CMK (cell line): ENCODE measurements at regions not wholly inside any gene's neighbourhood (a gene's known extent, or its start where the extent isn't known, plus 50 kb on each side); places are given as distances from the start of the nearest gene placed in this dataset.

Source experiments
- DNase-seq: peaks from one replicate; pipeline ENCODE4 v3.0.0-alpha.2; 2010; ENCODE audit warnings: low read depth

GRCh38 chr13:108156749-108157148, 58.6 kb downstream of the LIG4 start:
- DNase-seq: no peak

DNA sequence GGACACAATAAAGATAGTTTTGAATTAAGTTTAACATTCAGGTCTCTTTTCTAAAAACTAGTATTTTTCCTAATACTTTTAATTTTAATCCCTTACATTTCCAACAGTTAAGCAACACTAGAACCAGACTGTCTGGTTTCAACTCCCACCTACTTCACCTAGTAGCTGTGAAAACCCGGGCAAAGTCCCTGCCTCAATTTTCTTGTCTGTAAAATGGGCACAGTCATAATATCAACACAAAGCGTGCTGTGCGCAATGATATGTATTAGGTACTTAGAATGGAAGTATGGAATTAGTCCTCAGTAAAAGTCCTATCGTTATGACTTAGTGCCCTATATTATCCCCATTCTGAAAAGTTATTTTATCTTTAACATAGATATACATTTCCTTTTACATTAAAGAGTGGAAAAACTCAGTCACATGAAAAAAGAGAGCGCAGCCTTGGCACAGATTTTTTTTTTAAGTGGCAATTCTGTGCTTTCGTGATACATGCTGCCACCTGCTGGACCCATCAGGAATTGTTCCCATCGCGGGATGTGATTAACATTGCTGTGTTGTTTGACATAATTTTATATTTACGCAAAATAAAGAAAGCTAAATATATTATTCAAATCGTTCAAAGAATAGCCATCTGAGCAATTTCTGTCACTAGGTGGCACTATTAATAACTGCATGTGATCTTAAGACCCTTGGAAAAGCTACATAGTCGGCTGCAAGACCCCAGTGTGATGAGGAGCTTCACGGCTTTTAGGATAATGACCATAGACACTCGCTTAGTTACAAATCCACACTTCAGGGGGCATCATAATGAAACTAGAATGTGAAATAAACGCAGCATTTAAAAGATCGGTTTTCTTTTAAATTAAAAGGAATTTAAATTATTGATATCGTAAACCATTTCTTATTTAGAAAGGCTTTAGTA, 59.9 kb downstream of the LIG4 start:
- peak; percentile 24 for DNase-seq

- DNase-seq: no peak
Observed at GRCh38 chr13:108154421-108154858, 60.9 kb downstream of the LIG4 start.

GRCh38 chr13:108146642-108147041, 68.7 kb downstream of the LIG4 start:
- no peak for DNase-seq

- no peak for DNase-seq
Observed at GRCh38 chr13:108142702-108143436, 72.5 kb downstream of the LIG4 start.

GRCh38 chr13:108137176-108137575, 78.2 kb downstream of the LIG4 start:
- DNase-seq: no peak

- DNase-seq: no peak
Observed at GRCh38 chr13:108127406-108127805, 87.9 kb downstream of the LIG4 start.

GRCh38 chr13:108126056-108126455, 89.3 kb downstream of the LIG4 start:
- no peak for DNase-seq

- no peak for DNase-seq
Observed at GRCh38 chr13:108121406-108121805, 93.9 kb downstream of the LIG4 start.

DNA sequence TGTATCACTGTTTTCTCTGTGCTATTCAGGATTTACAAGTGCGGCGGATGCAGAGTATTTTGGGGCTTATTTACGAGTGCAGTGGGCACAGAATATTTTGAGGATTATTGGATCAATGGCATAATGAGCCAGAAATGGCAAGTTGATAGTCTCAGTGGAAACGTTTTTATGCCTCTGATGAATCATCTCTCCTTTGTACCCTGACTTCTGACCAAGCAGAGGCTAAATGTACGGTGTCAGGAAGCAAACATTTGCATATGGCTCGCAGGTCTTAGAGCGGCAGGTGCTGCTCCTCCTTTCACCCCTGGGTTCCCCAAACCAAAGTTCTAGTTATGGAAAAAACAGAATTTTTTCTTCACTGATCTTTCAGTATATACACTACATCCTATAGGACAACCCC, 94.5 kb downstream of the LIG4 start:
- no peak for DNase-seq

GRCh38 chr13:108120302-108120701, 95.0 kb downstream of the LIG4 start:
- DNase-seq: no peak

DNA sequence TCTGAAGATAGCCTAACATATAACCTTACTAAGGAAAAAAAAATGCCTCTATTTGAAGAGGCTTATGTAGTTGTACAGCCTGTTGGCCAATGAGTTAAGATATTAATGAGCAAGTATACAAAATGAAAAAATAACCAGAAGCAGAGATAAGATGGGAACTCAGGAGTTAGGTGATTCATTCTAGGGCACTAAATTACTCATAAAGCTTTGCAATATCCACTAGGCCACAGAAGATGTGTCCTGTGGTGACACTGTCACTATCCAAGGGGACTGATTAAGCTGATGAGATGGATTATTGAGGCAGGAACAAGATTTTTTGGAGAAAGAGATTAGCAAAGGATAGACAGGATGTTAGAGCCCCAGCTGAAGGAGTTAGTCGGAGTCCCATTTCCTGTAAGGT, 99.6 kb downstream of the LIG4 start:
- DNase-seq: no peak

- no peak for DNase-seq
Observed at GRCh38 chr13:108113407-108113806, 101.9 kb downstream of the LIG4 start.

- no peak for DNase-seq
Observed at GRCh38 chr13:108104736-108105135, 110.6 kb downstream of the LIG4 start.

GRCh38 chr13:108102771-108103170, 112.6 kb downstream of the LIG4 start:
- no peak for DNase-seq

- no peak for DNase-seq
Observed at GRCh38 chr13:108096301-108096915, 118.9 kb downstream of the LIG4 start.

- DNase-seq: no peak
Observed at GRCh38 chr13:108095036-108095435, 120.3 kb downstream of the LIG4 start.

DNA sequence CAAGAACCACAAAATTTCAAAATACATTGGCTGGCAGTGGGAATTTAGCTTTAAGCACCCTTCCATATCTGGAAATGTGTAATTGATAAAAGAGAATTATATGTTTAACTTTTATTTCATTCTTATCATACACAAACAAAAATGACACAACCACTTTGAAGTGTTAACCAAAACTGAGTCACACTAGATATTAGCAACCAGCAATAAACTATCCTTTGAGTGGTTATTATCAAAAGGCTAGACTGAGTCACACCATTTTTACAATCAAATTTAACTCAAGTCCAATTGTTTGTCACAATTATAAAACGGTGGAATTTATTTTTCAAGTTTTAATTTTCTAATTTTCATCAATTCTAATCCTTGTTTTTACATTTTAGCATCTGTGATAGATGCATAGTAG, 121.7 kb downstream of the LIG4 start:
- no peak for DNase-seq

GRCh38 chr13:108087810-108088209, 127.5 kb downstream of the LIG4 start:
- DNase-seq: no peak

GRCh38 chr13:108086678-108087077, 128.7 kb downstream of the LIG4 start:
- DNase-seq: no peak

DNA sequence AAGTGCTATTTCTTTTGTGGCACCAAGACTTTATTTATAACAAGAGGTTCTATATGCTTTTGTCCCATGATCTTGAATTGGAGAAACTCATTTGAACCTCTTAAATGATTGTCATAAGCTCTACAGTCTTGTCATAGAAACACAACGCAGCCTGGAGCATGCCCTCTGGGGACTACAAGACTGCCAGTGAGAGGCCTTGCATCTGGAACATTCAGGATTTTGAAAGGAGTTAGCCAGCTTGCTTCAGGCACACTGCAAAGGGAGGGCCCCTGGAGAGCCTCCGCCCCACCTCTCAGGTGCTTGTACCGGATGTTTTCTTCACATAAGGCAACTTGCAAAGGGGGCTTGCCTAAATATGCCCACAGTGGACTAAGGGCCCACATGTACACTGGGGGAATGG, 130.5 kb downstream of the LIG4 start:
- no peak for DNase-seq

GRCh38 chr13:108083056-108083455, 132.3 kb downstream of the LIG4 start:
- no peak for DNase-seq

GRCh38 chr13:108082481-108082880, 132.9 kb downstream of the LIG4 start:
- no peak for DNase-seq
